ENCODE measurements at regions not wholly inside any gene's neighbourhood (a gene's known extent, or its start where the extent isn't known, plus 50 kb on each side); places are given as distances from the start of the nearest gene placed in this dataset.
"Not testable (repeated sequence)": the region's sequence is repeated elsewhere in the genome, so short reads cannot be mapped to it uniquely, and the experiment has no call there.

DNA sequence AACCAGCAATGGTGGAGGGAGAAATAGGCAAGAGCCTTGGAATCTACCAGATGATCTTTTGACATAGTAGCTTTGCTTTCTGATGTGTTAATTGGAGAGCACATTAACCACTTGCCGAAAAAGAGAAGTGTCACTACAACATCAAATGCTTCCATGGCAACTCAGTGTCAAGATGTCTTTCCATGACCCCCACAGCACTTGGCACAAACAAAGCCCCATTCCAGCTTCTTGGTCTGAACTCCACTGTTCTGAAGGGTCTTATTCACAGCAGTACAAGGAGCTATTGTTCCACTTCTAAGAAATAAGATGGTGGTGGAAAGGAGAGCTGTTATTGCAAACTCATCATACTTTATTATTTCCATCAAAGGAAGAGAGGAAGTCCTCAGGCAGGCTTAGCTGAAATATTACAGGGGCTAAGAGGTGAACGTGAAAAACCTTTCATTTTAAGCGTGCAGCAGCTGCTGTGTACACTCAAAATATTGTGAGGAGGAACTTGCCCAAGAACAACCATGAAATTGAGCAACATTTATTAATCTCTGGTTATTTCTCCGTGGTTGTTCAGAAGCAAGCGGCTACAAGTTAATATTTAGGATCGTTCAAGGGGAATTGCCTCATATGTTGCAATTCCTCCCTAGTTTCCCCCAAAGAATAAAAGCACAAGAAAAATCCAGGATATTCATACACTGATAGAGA is 354.8 kb upstream of the CELF2 start:
- DNase-seq, result no peak

DNA sequence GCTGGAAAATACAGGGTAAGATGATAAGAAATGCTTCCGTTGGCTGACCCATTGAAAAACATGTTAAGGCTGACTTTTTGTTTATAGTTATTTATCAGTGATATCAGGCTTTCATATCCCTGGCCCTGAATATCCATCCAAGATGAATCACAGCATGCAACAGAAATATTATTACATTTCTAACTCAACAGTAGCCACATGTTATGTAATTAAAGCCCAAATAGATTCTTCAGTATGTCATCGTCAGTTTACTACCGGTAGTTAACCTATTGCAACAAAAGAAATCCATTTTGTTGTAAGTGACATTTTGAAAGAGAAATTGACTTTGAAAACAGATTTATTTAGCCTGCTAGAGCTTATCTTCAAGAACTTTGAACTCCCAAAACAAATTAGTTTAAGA is 354.1 kb upstream of the CELF2 start:
- no peak for DNase-seq

DNA sequence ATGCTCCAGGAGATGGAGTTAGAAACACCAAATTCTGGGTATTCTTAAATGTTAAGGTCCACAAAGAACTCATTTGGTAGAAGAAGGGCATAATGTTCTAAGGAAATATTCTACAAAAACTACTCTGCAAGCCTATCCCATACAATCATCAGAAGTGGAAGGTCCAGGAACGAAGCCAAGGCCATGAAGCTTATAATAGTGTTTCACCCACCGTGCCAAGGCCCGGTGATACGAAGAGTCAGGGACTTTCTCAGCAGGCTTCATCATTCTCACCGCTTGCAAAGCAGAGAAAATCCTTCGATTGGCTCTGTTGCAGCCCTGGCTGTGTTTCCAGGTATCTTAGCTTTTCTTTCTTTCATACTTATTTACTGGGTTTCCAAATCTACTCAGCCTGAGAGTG is 351.9 kb upstream of the CELF2 start:
- DNase-seq, result no peak

DNA sequence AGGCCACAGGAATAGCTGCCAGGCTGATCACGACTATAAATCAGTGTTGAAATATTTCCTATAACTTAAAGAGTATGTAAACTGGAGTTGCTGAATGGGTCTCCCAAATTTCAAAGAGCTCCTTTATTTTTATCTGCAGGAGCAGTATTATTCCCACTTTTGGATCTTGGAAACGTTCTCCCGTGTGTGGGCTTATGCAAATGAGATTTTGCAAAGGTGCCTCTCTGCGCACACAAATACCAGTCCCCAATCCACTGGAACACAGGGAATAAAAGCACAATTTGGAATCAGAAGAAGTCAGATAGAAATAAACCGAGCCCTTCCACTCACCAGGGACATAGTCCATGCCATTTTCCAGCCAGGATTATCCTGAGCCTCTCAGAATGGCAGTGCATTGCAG is 350.2 kb upstream of the CELF2 start:
- DNase-seq, result no peak

DNA sequence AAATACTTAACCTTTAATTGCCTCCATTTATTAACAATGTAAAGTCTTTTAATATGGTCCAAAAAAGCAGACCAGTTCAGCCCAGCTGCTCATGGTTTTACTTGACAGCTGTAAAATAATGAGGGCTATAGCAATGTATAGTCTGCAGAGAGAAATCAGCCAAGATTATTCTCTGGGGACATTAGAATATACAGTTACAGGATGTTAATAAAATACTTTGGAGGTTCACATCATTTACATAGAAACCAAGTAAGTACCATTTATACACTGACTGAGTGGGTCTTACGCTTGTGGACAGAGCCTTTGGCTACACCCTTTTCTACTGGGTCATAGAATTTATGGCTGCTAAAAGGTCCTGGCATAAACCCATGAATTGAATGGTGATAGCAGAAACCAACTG is 340.7 kb upstream of the CELF2 start:
- DNase-seq, result no peak

DNA sequence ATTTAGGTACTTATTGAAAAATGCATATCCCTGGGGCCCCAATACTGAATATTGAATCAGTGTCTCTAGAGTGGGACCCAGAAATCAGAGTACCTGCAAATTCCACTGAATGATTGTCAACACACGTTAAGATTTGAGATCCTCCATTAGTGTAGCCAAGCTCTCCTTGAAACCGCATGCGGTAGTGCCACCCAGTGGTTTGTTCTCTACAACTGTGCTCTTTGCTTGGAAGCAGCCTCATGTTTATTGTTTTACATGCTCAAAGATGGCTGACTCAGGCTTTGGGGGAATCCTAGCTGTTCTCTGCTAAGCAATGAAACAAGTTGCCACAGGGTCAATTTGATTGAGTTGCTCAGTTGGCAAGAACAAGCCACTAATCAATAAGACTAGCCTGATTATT is 340.2 kb upstream of the CELF2 start:
- no peak for DNase-seq

DNA sequence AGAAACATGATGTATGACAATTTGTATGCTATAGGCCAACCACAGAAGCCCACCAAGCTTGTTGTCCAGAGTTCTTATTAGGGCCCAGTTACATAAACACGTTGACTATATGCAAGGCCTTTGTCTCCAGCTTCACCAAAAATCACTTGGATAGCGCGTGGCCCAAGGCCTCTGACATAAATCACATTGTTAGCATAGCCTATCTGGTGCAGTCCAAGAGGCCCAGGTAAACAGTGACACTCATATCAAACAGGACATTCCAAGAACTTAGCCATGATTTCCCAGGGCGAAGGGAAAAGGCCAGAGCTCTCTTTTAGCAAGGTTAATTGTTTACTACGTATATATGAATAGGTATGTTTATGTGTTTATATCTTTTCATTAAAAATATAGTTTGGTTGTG is 337.2 kb upstream of the CELF2 start:
- no peak for DNase-seq

DNA sequence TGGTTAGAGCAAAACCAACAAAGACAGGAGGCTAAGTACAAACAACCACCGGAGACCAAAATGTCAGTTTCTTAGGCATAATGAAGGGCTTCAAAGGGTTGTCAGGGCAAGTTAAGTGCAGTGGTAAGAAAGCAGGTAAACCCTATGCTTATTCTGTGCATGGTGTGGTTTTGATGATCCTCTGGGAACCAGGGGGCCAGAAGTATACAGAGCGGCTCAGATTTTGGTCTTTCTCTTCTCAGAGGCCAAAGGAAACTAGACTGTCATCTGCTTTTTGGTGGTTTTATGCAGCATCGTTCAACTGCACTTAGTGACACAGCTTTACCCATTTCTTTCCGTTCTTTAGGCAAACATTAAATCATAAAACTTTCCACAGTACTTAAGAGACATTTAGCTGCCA is 332.7 kb upstream of the CELF2 start:
- no peak for DNase-seq

DNA sequence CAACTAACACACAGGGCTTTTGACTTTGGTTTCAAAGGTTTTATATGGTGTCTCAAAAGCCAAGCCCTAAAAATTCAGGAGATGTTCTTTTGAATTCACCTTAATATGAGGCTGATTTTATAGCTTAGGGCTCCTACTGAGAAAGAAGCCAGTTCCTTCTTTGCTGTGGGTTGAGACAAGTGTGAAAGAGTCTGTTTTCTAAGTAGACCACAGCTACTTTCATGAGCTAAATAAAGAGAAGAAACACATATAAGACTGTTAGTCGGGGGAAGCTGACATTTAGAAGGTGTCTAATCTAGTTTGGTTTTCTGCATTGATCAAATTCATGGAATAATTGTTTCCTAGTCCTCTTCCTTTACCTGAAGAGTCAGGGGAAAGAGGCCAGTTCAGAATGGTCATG is 332.1 kb upstream of the CELF2 start:
- no peak for DNase-seq

DNA sequence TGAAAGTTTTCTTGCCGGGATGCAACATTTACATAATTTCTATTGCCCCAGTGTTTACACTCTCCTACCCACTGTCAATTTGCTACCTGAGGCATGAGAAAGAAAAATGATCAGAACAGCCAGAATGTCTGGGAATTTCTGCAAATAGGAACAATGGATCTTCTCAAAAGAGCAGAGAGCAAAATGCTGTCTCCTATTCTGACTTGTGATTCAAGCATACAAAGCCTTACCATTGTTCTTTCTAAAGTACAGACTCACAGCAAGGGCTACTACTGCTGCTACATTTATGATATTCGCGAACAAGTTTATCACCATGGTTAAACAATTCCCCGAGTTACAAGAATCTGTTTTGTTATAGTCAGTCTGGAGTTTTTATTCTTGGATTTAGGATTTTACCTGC is 329.9 kb upstream of the CELF2 start:
- DNase-seq, result no peak

DNA sequence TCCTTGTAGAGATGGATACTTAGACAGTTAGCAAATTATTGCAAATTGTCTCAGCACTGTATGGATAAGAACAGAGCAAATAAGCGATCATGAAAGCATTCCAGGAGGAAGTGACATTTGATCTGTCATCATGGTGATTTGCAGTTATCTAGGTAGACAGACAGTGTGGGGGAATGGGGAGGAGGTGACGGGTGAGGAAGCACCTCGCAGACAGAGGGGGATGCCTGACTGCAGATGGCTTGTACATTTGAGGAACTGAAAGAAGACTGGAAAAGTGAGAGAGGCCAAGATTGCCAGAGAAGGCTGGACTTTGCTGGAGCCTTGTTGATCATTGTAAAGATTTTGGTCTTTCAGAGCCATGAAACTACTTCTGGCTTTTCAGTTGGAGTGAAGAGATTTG is 318.2 kb upstream of the CELF2 start:
- no peak for DNase-seq

DNA sequence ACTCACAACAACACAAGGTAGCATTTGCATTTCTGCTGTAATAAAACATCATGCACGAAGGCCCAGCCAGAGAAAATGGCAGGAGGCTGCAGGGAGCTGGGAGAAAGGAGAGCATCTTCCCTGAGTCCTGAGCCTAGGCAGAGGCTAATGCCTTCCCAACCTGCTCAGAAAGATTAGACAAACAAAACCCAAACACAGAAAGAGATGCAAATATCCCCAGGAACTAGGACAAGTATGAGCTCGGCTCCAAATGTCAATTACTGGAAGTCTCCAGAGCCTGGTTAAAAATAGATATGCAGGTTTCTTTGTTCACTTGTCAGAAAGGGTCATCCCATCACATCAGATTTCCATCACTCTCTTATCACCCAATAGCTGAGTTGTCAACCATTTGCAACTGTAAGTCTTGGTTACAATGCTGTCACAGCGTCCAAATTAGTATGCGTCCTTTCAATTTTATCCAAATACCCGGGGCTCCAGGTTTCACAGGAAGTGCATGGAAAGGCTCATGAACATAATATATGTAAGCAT is 316.5 kb upstream of the CELF2 start:
- no peak for DNase-seq

DNA sequence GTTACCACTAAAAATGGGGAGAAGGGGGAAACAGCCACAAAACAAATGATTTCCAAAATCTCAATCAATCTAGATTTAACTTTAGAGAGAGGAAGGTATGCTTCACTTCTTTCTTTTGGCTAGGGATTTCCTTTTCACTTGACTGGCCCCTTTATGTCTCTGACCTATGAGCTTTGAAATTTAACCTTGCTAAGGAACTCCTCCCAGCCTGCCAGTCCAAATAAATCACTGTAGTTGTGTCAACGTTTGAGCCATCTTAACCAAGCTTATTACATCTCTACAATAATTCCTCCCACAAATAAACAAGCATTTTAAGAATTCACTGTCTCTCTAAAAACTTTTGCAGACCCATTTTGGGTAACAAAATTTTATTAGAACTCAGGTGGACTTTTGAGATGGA is 315.5 kb upstream of the CELF2 start:
- DNase-seq, result no peak

DNA sequence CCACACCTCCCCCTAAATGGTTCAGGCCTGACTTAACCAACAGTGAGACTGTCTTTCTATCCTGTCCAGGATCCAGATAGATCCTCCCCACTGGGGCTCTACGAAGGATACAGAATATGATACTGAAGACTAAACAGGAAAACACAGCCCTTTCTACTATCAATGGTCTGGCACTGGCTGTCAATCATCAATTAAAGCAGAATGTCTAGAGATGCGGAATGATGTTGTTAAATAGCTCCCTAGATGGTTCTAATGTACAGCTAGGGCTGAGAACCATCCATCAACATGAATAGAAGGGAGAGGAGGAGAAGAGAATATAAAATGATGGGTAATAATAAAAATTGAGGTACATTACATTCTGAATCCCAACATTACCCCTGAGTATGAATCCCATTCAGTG is 314.3 kb upstream of the CELF2 start:
- DNase-seq, result no peak

DNA sequence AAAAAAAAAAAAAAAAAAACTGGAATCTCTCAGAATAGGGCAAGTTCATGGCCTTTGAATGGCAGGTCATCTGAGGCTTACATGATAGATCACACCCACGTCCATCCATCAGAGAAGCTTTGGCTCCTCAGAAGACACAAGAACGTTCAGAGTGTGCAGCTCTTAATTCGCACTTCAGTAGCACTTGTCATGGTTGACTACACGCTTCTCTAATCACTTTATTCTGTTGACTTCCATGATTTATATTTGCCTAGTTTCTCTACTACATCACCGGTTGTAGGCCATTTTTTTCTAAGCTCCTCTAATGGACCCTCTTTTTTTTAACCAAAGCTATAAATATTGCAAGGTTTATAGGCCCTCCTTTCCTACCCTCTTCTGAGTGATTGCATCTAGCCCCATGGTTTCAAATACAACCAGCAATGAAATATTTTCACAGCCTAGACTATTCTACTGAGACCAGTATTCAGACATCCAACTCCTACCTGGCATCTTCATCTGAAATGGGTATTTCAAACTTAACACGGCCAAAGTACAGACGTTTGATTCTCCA is 305.4 kb upstream of the CELF2 start:
- no peak for DNase-seq

DNA sequence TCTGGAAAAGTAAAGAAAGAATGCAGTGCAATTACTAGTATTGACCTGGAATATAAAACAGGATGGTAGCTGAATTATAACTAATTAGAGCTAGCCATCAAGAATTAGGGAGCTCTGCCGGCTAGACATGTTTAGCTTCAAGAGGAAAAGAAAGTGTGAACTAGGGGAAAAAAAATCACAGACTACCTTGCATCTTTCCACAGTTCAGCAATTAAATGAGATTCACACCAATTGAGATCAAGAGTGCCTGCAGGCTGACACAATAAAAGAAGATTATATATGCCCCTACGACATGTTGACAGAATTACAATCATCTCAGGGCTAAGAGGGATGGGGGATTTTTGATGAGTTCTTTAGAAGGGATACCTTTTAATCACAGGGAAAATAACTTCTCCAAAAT is 303.3 kb upstream of the CELF2 start:
- no peak for DNase-seq

DNA sequence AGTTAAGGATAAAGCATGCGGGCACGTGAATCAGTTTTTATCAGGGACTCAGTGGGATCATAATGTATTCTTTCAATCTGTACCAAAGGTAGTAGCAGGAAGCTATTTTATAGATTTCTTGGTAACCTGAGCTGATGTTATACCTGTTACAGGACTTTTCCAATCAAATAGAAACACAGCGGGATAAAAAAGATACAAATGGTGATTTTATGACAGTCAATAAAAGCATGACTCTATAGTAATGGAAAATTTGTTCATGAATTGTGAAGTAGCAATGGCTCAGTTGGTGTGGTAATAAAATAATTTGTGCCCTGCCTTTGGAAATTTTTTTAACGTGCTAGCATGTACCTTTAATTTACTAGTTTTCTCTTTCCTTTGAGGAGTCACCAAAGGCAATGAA is 300.7 kb upstream of the CELF2 start:
- no peak for DNase-seq

DNA sequence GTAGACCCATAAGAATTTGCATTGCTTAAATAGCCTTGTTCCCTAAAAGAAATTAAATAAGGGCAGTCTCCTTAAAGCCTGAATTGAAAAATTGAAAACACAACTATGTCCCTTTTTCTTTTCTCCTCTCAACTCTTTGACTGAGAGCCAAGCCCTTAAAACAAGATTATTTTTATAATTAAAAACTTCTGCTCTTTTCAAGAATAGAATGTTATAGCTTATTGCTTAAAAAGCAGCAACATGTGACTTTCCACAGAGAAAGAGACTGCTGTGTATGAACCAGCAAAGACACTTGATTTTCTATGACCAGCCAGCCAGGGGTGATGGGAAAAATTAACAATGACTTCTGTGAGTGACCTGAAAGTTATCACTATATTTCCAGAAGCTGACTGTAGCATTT is 295.2 kb upstream of the CELF2 start:
- DNase-seq, result no peak

DNA sequence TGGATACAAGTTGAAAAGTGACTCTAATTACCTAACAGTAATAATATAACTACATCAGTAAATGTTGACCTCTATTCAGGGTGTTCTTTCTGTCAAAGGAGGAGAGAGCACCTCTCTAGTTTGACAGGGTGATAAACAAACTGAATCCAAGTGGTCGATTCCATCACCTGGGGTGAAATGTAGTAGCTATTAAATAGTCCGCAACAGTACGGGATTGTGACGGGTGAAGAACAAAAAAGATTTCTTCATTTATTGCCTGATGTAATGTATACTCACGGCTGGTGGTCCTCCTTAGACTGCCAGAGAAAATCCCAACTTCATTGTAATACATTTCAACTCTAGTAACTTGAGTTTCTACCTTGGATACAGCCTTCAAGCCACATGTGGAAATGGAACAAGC is 292.5 kb upstream of the CELF2 start:
- no peak for DNase-seq

DNA sequence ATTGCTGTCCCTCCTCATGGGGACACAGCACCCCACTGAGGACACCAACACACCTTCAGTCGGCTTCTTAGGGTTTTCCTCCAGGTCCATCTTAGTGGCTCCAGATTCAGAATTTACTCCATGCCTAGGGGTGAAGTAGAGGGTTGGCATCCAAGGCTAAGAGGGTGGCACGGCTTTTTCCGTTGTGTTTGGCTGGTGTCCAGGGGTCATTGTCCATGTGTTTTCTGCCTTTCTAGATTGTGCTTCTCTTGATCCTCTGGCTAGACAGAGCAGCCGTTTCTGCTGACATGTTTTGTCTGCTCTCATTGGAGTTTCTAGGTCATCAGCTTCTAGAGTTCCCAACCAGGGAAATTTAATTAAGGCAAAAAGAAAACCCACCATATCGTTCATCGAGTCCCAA is 291.6 kb upstream of the CELF2 start:
- no peak for DNase-seq

DNA sequence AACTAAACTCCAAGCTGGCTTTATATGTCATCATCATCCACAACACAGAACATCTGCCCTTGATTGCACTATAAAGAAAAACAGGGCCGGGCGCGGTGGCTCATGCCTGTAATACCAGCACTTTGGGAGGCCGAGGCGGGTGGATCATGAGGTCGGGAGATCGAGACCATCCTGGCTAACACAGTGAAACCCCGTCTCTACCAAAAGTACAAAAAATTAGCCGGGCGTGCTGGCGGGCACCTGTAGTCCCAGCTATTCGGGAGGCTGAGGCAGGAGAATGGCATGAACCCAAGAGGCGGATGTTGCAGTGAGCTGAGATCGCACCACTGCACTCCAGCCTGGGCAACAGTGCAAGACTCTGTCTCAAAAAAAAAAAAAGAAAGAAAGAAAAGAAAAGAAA is 290.3 kb upstream of the CELF2 start:
- not testable (repeated sequence) for DNase-seq

DNA sequence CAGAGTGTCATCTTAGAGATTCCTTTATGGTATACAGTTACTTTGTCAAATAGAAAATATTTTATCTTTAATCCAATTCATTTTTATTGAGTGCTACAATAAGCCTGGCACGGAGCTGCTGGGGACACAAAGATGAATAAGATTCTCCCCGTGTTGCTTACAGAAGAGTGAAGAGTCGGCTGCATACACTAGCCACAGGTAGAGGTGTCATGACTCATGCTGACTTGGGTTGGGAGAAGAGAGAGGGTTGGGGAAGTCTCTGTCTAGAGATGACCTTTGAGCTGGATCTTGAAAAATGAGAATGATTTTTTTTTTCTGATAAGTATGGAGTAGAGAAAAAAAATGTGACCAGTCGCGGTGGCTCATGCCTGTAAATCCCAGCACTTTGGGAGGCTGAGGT is 289.9 kb upstream of the CELF2 start:
- DNase-seq, result no peak

DNA sequence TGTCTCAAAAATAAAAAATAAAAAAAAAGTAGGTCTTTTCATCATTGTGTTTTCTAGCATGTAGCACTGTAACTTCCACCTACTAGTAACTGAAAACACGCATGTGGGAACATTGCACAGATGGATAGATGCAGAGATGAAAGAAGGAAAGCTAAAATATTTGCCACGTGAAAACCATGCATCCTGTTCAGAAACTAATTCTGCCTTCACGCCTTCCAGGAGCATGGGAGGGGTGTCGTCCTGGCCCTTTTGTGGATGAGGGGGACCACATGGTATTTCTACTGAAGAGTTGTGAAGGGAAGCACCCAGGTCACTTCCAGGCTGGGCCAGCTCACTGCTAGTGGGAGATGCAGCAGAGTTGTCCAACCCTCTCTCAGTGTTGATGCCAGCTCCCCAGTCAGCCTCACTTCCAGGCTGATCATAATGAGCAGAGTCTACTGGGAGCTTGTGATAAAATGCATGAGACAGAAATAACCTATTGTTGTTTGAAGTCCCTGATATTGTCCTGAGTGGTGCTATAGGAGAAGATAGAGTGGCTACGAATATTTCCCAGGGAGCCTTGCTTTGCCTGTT is 287.1 kb upstream of the CELF2 start:
- DNase-seq, result no peak

DNA sequence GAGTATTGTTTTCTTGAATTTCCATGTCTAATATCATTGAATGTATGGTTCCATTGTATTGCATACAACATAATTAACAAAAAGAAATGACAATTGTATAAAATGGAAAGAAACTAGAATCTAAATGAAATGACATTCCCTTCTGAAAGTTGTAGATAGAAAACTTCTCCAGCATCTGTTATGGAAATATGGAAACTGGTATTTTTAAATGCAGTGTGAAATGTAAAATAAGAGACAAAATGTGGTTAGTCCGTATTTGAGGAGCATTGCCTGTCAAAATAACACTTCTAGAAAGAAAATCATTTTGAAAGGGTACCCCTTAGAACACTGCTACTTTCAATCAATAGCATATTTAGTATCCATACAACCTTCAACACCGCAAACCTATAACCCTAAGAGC is 286.3 kb upstream of the CELF2 start:
- no peak for DNase-seq
